ENCODE measurements at regions not wholly inside any gene's neighbourhood (a gene's known extent, or its start where the extent isn't known, plus 50 kb on each side); places are given as distances from the start of the nearest gene placed in this dataset.
A peak's percentile ranks its signal among the peaks of the same experiment; 100 is the strongest.
"Not testable (repeated sequence)": the region's sequence is repeated elsewhere in the genome, so short reads cannot be mapped to it uniquely, and the experiment has no call there.

- Histone ChIP-seq H3K27me3 (peaks cover 0 to 6% (median 0%) of the 10 kb centered on the region in 4 donors), H3K4me1 (peaks cover 6 to 22% (median 14%) of the 10 kb centered on the region in 4 donors), H3K27ac (replicated peaks in 1 of 4) (no peak overlapping the region), H3K36me3 (no peaks in the 10 kb centered on the region), H3K4me3 (no peak overlapping the region), H3K9me3 (peaks cover 0 to 9% (median 2%) of the 10 kb centered on the region in 4 donors)
- intact Hi-C loops (cut with DNase I), result no loop called here
- WGBS, result 95% methylated on average over 4 of the region's 4 CpGs
- DNase-seq (ENCODE audit: extremely low spot score), result no peak
- no peak for TF ChIP-seq POLR2A (IDR thresholded peaks at IDR 0.05; ENCODE audit: low read depth)
Observed at GRCh38 chr15:58360421-58361090, 71.2 kb upstream of the LIPC start.

- Histone ChIP-seq H3K27ac (replicated peaks in 1 of 4) (no peak overlapping the region), H3K9me3 (peaks cover 0 to 9% (median 2%) of the 10 kb centered on the region in 4 donors), H3K4me1 (peaks cover 6 to 22% (median 14%) of the 10 kb centered on the region in 4 donors), H3K4me3 (no peak overlapping the region), H3K27me3 (no peaks in the 10 kb centered on the region), H3K36me3 (no peaks in the 10 kb centered on the region)
- WGBS, result 46% methylated on average over 5 of the region's 5 CpGs
- peak; percentile 39 for DNase-seq (ENCODE audit: extremely low spot score)
- intact Hi-C loops (cut with DNase I), result no loop called here
- TF ChIP-seq POLR2A (IDR thresholded peaks at IDR 0.05; ENCODE audit: low read depth) (no peak), EP300 (IDR thresholded peaks at IDR 0.05) (no peak), POLR2AphosphoS5 (IDR thresholded peaks at IDR 0.05) (no peak), CTCF (IDR thresholded peaks at IDR 0.05) (no peak)
Observed at GRCh38 chr15:58361273-58361759, 70.5 kb upstream of the LIPC start.

- H3K4me1 ChIP-seq, result peaks cover 6 to 22% (median 14%) of the 10 kb centered on the region in 4 donors
- H3K36me3 ChIP-seq, result no peaks in the 10 kb centered on the region
- no peak overlapping the region for H3K27ac ChIP-seq (replicated peaks in 1 of 4)
- DNase-seq (ENCODE audit: extremely low spot score), result peak; percentile 45
- TF ChIP-seq POLR2AphosphoS5 (IDR thresholded peaks at IDR 0.05) (no peak), POLR2A (IDR thresholded peaks at IDR 0.05; ENCODE audit: low read depth) (no peak), CTCF (IDR thresholded peaks at IDR 0.05) (no peak)
- H3K27me3 ChIP-seq, result no peaks in the 10 kb centered on the region
- 85% methylated on average over 4 of the region's 6 CpGs for WGBS
- peaks cover 0 to 9% (median 2%) of the 10 kb centered on the region in 4 donors for H3K9me3 ChIP-seq
- intact Hi-C loops (cut with DNase I), result no loop called here
- no peak overlapping the region for H3K4me3 ChIP-seq
Observed at GRCh38 chr15:58362262-58362922, 69.4 kb upstream of the LIPC start.

- H3K4me1 ChIP-seq, result peaks cover 6 to 22% (median 14%) of the 10 kb centered on the region in 4 donors
- H3K9me3 ChIP-seq; H3K36me3 ChIP-seq; H3K4me3 ChIP-seq; H3K27ac ChIP-seq (replicated peaks in 1 of 4); intact Hi-C loops (cut with DNase I); H3K27me3 ChIP-seq: not testable (repeated sequence)
- 59% methylated on average over 4 of the region's 8 CpGs for WGBS
- DNase-seq (ENCODE audit: extremely low spot score), result peak; percentile 50
Observed at GRCh38 chr15:58363118-58363517, 68.7 kb upstream of the LIPC start.

GRCh38 chr15:58363673-58364072 is 68.1 kb upstream of the LIPC start:
- H3K4me3 ChIP-seq; intact Hi-C loops (cut with DNase I); DNase-seq (ENCODE audit: extremely low spot score); H3K27ac ChIP-seq (replicated peaks in 1 of 4); H3K36me3 ChIP-seq; H3K27me3 ChIP-seq; H3K9me3 ChIP-seq: not testable (repeated sequence)
- H3K4me1 ChIP-seq, result peaks cover 6 to 22% (median 14%) of the 10 kb centered on the region in 4 donors
- 90% methylated on average over 5 of the region's 6 CpGs for WGBS

- DNase-seq (ENCODE audit: extremely low spot score); H3K9me3 ChIP-seq; H3K4me3 ChIP-seq; H3K36me3 ChIP-seq; H3K27ac ChIP-seq (replicated peaks in 1 of 4); intact Hi-C loops (cut with DNase I); H3K27me3 ChIP-seq: not testable (repeated sequence)
- WGBS, result 100% methylated on average over 1 of the region's 1 CpG
- peaks cover 6 to 22% (median 14%) of the 10 kb centered on the region in 4 donors for H3K4me1 ChIP-seq
Observed at GRCh38 chr15:58365098-58365497, 66.7 kb upstream of the LIPC start.
